GM06990 (cell line): ENCODE measurements at regions not wholly inside any gene's neighbourhood (a gene's known extent, or its start where the extent isn't known, plus 50 kb on each side); places are given as distances from the start of the nearest gene placed in this dataset.
"Not testable (repeated sequence)": the region's sequence is repeated elsewhere in the genome, so short reads cannot be mapped to it uniquely, and the experiment has no call there.

ENCODE experiments used
- DNase-seq: peaks from one replicate; pipeline ENCODE4 v3.0.0-alpha.2; 2011; ENCODE audit not compliant: insufficient read length; ENCODE audit errors: extremely low read depth
- H3K27me3 ChIP-seq: replicated peaks from 2 replicates; pipeline ENCODE4 v1.6.0; 2011; ENCODE audit warnings: low read length; ENCODE audit not compliant: control insufficient read depth, insufficient read depth
- H3K36me3 ChIP-seq: 2 replicates; pipeline ENCODE4 v1.5.1; 2011; ENCODE audit warnings: low read length; ENCODE audit not compliant: control insufficient read depth, insufficient read depth
- H3K4me3 ChIP-seq: replicated peaks from 2 replicates; pipeline ENCODE4 v1.5.1; 2011; ENCODE audit warnings: low read depth, mild to moderate bottlenecking, control low read depth, low read length
- TF ChIP-seq, protein P1 (sequence below): IDR thresholded peaks from 2 replicates; pipeline ENCODE4 v1.5.1; 2011; ENCODE audit warnings: low read length, control low read depth, mild to moderate bottlenecking, inconsistent platforms; ENCODE audit not compliant: insufficient read depth, poor library complexity, severe bottlenecking

DNA sequence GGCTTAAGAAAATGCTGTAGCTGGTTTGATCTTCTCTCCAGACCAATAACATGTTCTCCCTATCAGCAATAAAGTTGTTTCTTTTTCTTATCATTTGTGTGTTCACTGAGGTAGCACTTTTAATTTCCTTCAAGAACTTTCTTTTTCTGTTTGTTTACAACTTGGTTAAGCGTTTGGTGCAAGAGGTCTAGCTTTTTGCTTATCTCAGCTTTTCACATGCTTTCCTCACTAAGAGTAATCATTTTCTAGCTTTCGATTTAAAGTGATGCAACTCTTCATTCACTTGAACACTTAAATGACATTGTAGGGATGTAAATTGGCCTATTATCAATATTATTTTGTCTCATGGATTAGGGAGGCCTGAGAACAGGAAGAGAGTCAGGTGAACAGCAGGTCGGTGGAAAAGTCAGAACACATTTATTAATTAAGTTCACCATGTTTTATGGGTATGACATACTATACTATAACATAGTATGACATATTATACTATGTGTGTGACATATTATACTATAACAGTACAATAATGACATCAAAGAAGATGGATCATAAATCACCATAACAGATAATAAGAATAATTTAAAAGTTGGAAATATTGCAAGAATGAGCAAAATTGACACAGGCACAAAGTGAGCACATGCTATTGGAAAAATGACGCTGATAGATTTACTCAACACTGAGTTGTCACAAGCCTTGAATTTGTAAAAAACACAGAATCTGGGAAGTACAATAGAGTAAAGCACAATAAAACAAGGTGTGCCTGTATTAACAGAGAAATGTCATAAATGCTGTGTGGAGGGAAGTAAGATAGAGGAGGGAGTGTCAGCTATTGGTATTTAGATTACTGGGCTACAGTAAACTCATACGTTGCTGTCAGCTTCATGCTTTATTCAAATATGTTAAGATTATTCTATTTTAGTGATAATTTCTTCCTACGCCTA is 218.6 kb upstream of the SLC7A11 start:
- no peak overlapping the region for H3K4me3 ChIP-seq
- no peaks in the 10 kb centered on the region for H3K36me3 ChIP-seq
- DNase-seq = no peak
- TF ChIP-seq, protein P1, sequence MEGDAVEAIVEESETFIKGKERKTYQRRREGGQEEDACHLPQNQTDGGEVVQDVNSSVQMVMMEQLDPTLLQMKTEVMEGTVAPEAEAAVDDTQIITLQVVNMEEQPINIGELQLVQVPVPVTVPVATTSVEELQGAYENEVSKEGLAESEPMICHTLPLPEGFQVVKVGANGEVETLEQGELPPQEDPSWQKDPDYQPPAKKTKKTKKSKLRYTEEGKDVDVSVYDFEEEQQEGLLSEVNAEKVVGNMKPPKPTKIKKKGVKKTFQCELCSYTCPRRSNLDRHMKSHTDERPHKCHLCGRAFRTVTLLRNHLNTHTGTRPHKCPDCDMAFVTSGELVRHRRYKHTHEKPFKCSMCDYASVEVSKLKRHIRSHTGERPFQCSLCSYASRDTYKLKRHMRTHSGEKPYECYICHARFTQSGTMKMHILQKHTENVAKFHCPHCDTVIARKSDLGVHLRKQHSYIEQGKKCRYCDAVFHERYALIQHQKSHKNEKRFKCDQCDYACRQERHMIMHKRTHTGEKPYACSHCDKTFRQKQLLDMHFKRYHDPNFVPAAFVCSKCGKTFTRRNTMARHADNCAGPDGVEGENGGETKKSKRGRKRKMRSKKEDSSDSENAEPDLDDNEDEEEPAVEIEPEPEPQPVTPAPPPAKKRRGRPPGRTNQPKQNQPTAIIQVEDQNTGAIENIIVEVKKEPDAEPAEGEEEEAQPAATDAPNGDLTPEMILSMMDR = no peak
- no peaks in the 10 kb centered on the region; the same call in 1 of the 2 replicates for H3K27me3 ChIP-seq

DNA sequence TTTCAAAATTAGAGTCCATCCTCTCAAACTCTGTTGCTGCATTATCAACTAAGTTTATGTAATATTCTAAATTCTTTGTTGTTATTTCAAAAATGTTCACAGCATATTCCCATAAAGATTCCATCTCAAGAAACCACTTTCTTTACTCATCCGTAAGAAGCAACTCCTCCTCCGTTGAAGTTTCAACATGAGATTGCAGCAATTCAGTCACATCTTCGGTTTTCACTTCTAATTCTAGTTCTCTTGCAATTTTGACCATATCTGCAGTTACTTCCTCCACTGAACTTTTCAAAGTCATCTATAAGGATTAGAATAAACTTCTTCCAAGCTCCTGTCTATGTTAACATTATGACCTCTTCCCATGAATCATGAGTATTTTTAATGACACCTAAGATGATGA is 216.6 kb upstream of the SLC7A11 start:
- Histone ChIP-seq H3K4me3 (no peak overlapping the region), H3K27me3 (no peaks in the 10 kb centered on the region), H3K36me3 (no peaks in the 10 kb centered on the region)
- no peak for DNase-seq
- TF ChIP-seq, protein P1 = no peak

- H3K4me3 ChIP-seq, H3K36me3 ChIP-seq, H3K27me3 ChIP-seq, DNase-seq: not testable (repeated sequence)
These were observed 214.2 kb upstream of the SLC7A11 start for GRCh38 chr4:138456349-138456748.

DNA sequence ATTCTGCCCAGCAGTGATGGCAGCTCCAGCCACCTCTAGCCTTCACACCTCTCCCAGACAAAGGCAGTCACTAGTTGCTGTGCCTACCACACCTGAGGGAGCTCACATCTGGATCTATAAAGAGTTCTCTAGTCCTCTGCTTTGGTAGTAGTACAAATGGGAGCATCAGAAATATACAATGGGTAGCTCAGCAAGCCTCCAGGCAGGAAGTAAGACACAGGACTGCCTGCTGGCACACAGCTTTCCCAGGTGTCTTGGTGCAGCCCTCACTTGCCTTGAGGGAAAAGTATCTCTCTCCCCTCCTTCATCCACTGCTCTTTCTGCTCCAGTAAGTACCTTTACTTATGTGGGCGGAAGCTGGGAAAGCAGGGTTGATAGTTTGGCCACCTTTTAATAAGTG is 212.9 kb upstream of the SLC7A11 start:
- Histone ChIP-seq H3K36me3 (no peaks in the 10 kb centered on the region), H3K4me3 (no peak overlapping the region), H3K27me3 (no peaks in the 10 kb centered on the region)
- DNase-seq = no peak
- TF ChIP-seq, protein P1 = no peak

GRCh38 chr4:138452826-138453225 is 210.7 kb upstream of the SLC7A11 start:
- Histone ChIP-seq H3K27me3 (no peaks in the 10 kb centered on the region), H3K36me3 (no peaks in the 10 kb centered on the region), H3K4me3 (no peak overlapping the region)
- TF ChIP-seq, protein P1 = no peak
- DNase-seq = no peak

- Histone ChIP-seq H3K27me3 (no peaks in the 10 kb centered on the region), H3K4me3 (no peak overlapping the region), H3K36me3 (no peaks in the 10 kb centered on the region)
- no peak for DNase-seq
- TF ChIP-seq, protein P1 = no peak
These were observed 209.1 kb upstream of the SLC7A11 start for GRCh38 chr4:138451276-138451663.
